ENCODE measurements at regions not wholly inside any gene's neighbourhood (a gene's known extent, or its start where the extent isn't known, plus 50 kb on each side); places are given as distances from the start of the nearest gene placed in this dataset.

GRCh38 chr2:111219285-111219684, 98.6 kb downstream of the BCL2L11 start:
- intact Hi-C loops (cut with micrococcal nuclease; ENCODE audit: unreplicated experiment): no loop called here
- Histone ChIP-seq H3K9me2 (ENCODE audit: insufficient read depth, low read length) (no peaks in the 10 kb centered on the region), H3K4me3 (ENCODE audit: low read depth, low read length, poor library complexity, severe bottlenecking) (no peak overlapping the region), H3K36me3 (ENCODE audit: insufficient read depth, low read length) (no peaks in the 10 kb centered on the region), H4K20me1 (ENCODE audit: insufficient read depth, low read length) (no peaks in the 10 kb centered on the region), H3K79me2 (ENCODE audit: insufficient read depth, low read depth, low read length) (no peaks in the 10 kb centered on the region), H3K9me3 (ENCODE audit: low read length) (peaks cover 3% of the 10 kb centered on the region; the same call in 1 of the 2 replicates), H3K4me1 (ENCODE audit: insufficient read depth, low read length, poor library complexity, severe bottlenecking) (peaks cover 5% of the 10 kb centered on the region), H3K4me2 (ENCODE audit: low read length) (peak overlapping the region; percentile 38; the same call in 1 of the 2 replicates), H3K27ac (ENCODE audit: low read depth, low read length, poor library complexity, severe bottlenecking) (no peak overlapping the region), H2AFZ (ENCODE audit: low read length) (no peak overlapping the region; the same call in 1 of the 2 replicates)
- DNase-seq (ENCODE audit: low spot score): peak; percentile 15
- TF ChIP-seq CTCF (conservative IDR thresholded peaks at IDR 0.05; ENCODE audit: low read length) (no peak), EZH2phosphoT487 (IDR thresholded peaks at IDR 0.05; ENCODE audit: borderline replicate concordance, low read depth, low read length) (no peak)
- CTCF ChIA-PET (ENCODE audit: unreplicated experiment): no interaction called here
- POLR2A ChIA-PET: interaction anchor here (0.8 kb wide), 1 partner anchor 10 kb away, joined by 3 read pairs; no protein-coding TSS in a partner anchor
- no TSS peak for BruUV-seq (replicated peaks)

GRCh38 chr2:111219734-111220505, 99.2 kb downstream of the BCL2L11 start:
- no peak for DNase-seq (ENCODE audit: low spot score)
- intact Hi-C loops (cut with micrococcal nuclease; ENCODE audit: unreplicated experiment): no loop called here
- Histone ChIP-seq H3K36me3 (ENCODE audit: insufficient read depth, low read length) (no peaks in the 10 kb centered on the region), H3K4me3 (ENCODE audit: low read depth, low read length, poor library complexity, severe bottlenecking) (no peak overlapping the region), H4K20me1 (ENCODE audit: insufficient read depth, low read length) (no peaks in the 10 kb centered on the region), H3K4me2 (ENCODE audit: low read length) (peak overlapping the region; percentile 38; the same call in 1 of the 2 replicates), H3K79me2 (ENCODE audit: insufficient read depth, low read depth, low read length) (no peaks in the 10 kb centered on the region), H3K4me1 (ENCODE audit: insufficient read depth, low read length, poor library complexity, severe bottlenecking) (peaks cover 5% of the 10 kb centered on the region), H2AFZ (ENCODE audit: low read length) (no peak overlapping the region; the same call in 1 of the 2 replicates), H3K27ac (ENCODE audit: low read depth, low read length, poor library complexity, severe bottlenecking) (no peak overlapping the region), H3K9me2 (ENCODE audit: insufficient read depth, low read length) (no peaks in the 10 kb centered on the region), H3K9me3 (ENCODE audit: low read length) (no peaks in the 10 kb centered on the region)
- no TSS peak for BruUV-seq (replicated peaks)
- CTCF ChIA-PET (ENCODE audit: unreplicated experiment): no interaction called here
- no peak for TF ChIP-seq CTCF (conservative IDR thresholded peaks at IDR 0.05; ENCODE audit: low read length)
- no peak for TF ChIP-seq EZH2phosphoT487 (IDR thresholded peaks at IDR 0.05; ENCODE audit: borderline replicate concordance, low read depth, low read length)
- POLR2A ChIA-PET: no interaction called here

- no peak for TF ChIP-seq CTCF (conservative IDR thresholded peaks at IDR 0.05; ENCODE audit: low read length)
- no peak for TF ChIP-seq EZH2phosphoT487 (IDR thresholded peaks at IDR 0.05; ENCODE audit: borderline replicate concordance, low read depth, low read length)
- peaks cover 5% of the 10 kb centered on the region for H3K4me1 ChIP-seq (ENCODE audit: insufficient read depth, low read length, poor library complexity, severe bottlenecking)
- POLR2A ChIA-PET: no interaction called here
- H3K4me2 ChIP-seq (ENCODE audit: low read length): no peak overlapping the region
- BruUV-seq (replicated peaks): no TSS peak
- H3K9me3 ChIP-seq (ENCODE audit: low read length): no peaks in the 10 kb centered on the region
- H3K4me3 ChIP-seq (ENCODE audit: low read depth, low read length, poor library complexity, severe bottlenecking): no peak overlapping the region
- H3K27ac ChIP-seq (ENCODE audit: low read depth, low read length, poor library complexity, severe bottlenecking): no peak overlapping the region
- intact Hi-C loops (cut with micrococcal nuclease; ENCODE audit: unreplicated experiment): no loop called here
- H3K9me2 ChIP-seq (ENCODE audit: insufficient read depth, low read length): no peaks in the 10 kb centered on the region
- no peak overlapping the region for H2AFZ ChIP-seq (ENCODE audit: low read length)
- H3K36me3 ChIP-seq (ENCODE audit: insufficient read depth, low read length): no peaks in the 10 kb centered on the region
- no peaks in the 10 kb centered on the region for H4K20me1 ChIP-seq (ENCODE audit: insufficient read depth, low read length)
- DNase-seq (ENCODE audit: low spot score): no peak
- CTCF ChIA-PET (ENCODE audit: unreplicated experiment): no interaction called here
- H3K79me2 ChIP-seq (ENCODE audit: insufficient read depth, low read depth, low read length): no peaks in the 10 kb centered on the region
Observed at GRCh38 chr2:111220962-111221361, 100.2 kb downstream of the BCL2L11 start.
